IMR-90 (cell line): ENCODE measurements at regions not wholly inside any gene's neighbourhood (a gene's known extent, or its start where the extent isn't known, plus 50 kb on each side); places are given as distances from the start of the nearest gene placed in this dataset.

Source experiments
- ATAC-seq: fragments of 200-7000 bp; cut with Tn5 transposase; 2 replicates; pipeline ENCODE4 v1.9.1; 2020; ENCODE audit warnings: low read depth, mild to moderate bottlenecking, moderate library complexity
- BruUV-seq: library from RNA; stranded (reverse); fragments of 400-500 nt; replicated peaks from 2 replicates; lab custom pipeline; 2021; lab: Mats Ljungman, UMichigan
- CTCF ChIA-PET: fragments of 300-600 bp; formaldehyde crosslinking; extraction: SDS; loops from one replicate; lab custom pipeline; 2021; ENCODE audit warnings: antibody characterized with exemption; lab: Yijun Ruan, JAX
- POLR2A ChIA-PET: fragments of 300-600 bp; sonication (Branson Sonifier 250); formaldehyde crosslinking; loops from one replicate; lab custom pipeline; 2022; ENCODE audit warnings: antibody characterized with exemption; ENCODE audit not compliant: unreplicated experiment; lab: Charles Lee
- DNase-seq: peaks from one replicate; pipeline ENCODE4 v3.0.0; 2013
- H2AFZ ChIP-seq: replicated peaks from 2 replicates; pipeline ENCODE3; 2013; ENCODE audit warnings: low read length, mild to moderate bottlenecking; ENCODE audit not compliant: poor library complexity
- H2AK5ac ChIP-seq: 2 replicates; pipeline ENCODE4 v1.6.1; 2013; ENCODE audit warnings: low read depth, low read length, inconsistent platforms
- H2AK9ac ChIP-seq: replicated peaks from 2 replicates; pipeline ENCODE3; 2013; ENCODE audit warnings: mild to moderate bottlenecking, low read depth, low read length, moderate library complexity; ENCODE audit not compliant: poor library complexity
- H2BK120ac ChIP-seq: 2 replicates; pipeline ENCODE4 v1.6.1; 2013; ENCODE audit warnings: low read depth, low read length, inconsistent platforms
- H2BK15ac ChIP-seq: 3 replicates; pipeline ENCODE4 v1.6.1; 2013; ENCODE audit warnings: low read depth, low read length, inconsistent platforms
- H2BK20ac ChIP-seq: 2 replicates; pipeline ENCODE4 v1.6.1; 2013; ENCODE audit warnings: low read depth, mild to moderate bottlenecking, inconsistent platforms, low read length, moderate library complexity
- H2BK5ac ChIP-seq: 2 replicates; pipeline ENCODE4 v1.6.1; 2013; ENCODE audit warnings: mild to moderate bottlenecking, low read depth, low read length, inconsistent platforms; ENCODE audit not compliant: poor library complexity, severe bottlenecking
- H3K14ac ChIP-seq: replicated peaks from 2 replicates; pipeline ENCODE4 v1.6.1; 2013; ENCODE audit warnings: low read depth, low read length, inconsistent platforms
- H3K18ac ChIP-seq: 2 replicates; pipeline ENCODE4 v1.6.1; 2013; ENCODE audit warnings: low read depth, low read length, control low read depth
- H3K23ac ChIP-seq: 2 replicates; pipeline ENCODE4 v1.6.1; 2013; ENCODE audit warnings: low read depth, low read length, inconsistent platforms
- H3K27ac ChIP-seq: 2 replicates; pipeline ENCODE4 v1.5.1; 2013; ENCODE audit warnings: mild to moderate bottlenecking, control low read depth, low read length; ENCODE audit not compliant: insufficient read depth
- H3K27me3 ChIP-seq: 2 replicates; pipeline ENCODE4 v1.6.1; 2013; ENCODE audit warnings: low read length; ENCODE audit not compliant: control insufficient read depth, insufficient read depth
- H3K36me3 ChIP-seq: 2 replicates; pipeline ENCODE4 v1.6.1; 2013; ENCODE audit warnings: low read length, mixed read lengths; ENCODE audit not compliant: control insufficient read depth, insufficient read depth
- H3K4ac ChIP-seq: 2 replicates; pipeline ENCODE4 v1.6.1; 2013; ENCODE audit warnings: low read depth, low read length, inconsistent platforms
- H3K4me1 ChIP-seq: 2 replicates; pipeline ENCODE4 v1.6.1; 2013; ENCODE audit warnings: low read length, mixed read lengths; ENCODE audit not compliant: control insufficient read depth, insufficient read depth
- H3K4me2 ChIP-seq: 2 replicates; pipeline ENCODE4 v1.6.1; 2013; ENCODE audit warnings: low read depth, mild to moderate bottlenecking, control low read depth, low read length, moderate library complexity
- H3K4me3 ChIP-seq: 2 replicates; pipeline ENCODE4 v1.5.1; 2013; ENCODE audit warnings: low read depth, mild to moderate bottlenecking, control low read depth, low read length, moderate library complexity; ENCODE audit not compliant: insufficient read depth
- H3K56ac ChIP-seq: 2 replicates; pipeline ENCODE4 v1.6.1; 2013; ENCODE audit warnings: low read length, inconsistent platforms; ENCODE audit not compliant: insufficient read depth; ENCODE audit errors: extremely low read depth
- H3K79me1 ChIP-seq, 2 experiments: 2 replicates each; pipeline ENCODE4 v1.6.1; 2013; ENCODE audit warnings: low read length in 2 of 2, inconsistent platforms in 1 of 2, low read depth in 1 of 2
- H3K9ac ChIP-seq: 2 replicates; pipeline ENCODE4 v1.6.1; 2013; ENCODE audit warnings: low read depth, low read length, control low read depth
- H3K9me1 ChIP-seq: 2 replicates; pipeline ENCODE4 v1.6.1; 2013; ENCODE audit warnings: low read length, inconsistent platforms; ENCODE audit not compliant: insufficient read depth
- H3K9me3 ChIP-seq: 2 replicates; pipeline ENCODE4 v1.6.1; 2013; ENCODE audit warnings: low read length; ENCODE audit not compliant: control insufficient read depth, insufficient read depth
- H4K20me1 ChIP-seq: 2 replicates; pipeline ENCODE4 v1.6.1; 2013; ENCODE audit warnings: low read length, inconsistent platforms; ENCODE audit not compliant: insufficient read depth
- H4K5ac ChIP-seq: 2 replicates; pipeline ENCODE4 v1.6.1; 2013; ENCODE audit warnings: mild to moderate bottlenecking, low read depth, low read length, control low read depth
- H4K8ac ChIP-seq, 2 experiments: 2 replicates each; pipeline ENCODE4 v1.6.1; 2013; ENCODE audit warnings: low read depth in 2 of 2, low read length in 2 of 2, control low read depth in 1 of 2, inconsistent platforms in 1 of 2
- H4K91ac ChIP-seq: 2 replicates; pipeline ENCODE4 v1.6.1; 2013; ENCODE audit warnings: low read depth, low read length, inconsistent platforms; ENCODE audit not compliant: insufficient read depth
- BHLHE40 ChIP-seq: fragments of 150-350 bp; IDR thresholded peaks from 2 replicates; pipeline ENCODE4 v1.6.1; 2016; ENCODE audit warnings: mild to moderate bottlenecking, low read depth, low read length
- MAZ ChIP-seq: IDR thresholded peaks from 2 replicates; pipeline ENCODE4 v1.6.1; 2012; ENCODE audit warnings: low read depth, mild to moderate bottlenecking, low read length, improper control_type of control experiment, moderate library complexity, borderline replicate concordance
- NFE2L2 ChIP-seq: fragments of 150-350 bp; IDR thresholded peaks from 2 replicates; pipeline ENCODE4 v1.6.1; 2016; ENCODE audit warnings: low read depth, mild to moderate bottlenecking, low read length
- SMC3 ChIP-seq: fragments of 150-350 bp; IDR thresholded peaks from 2 replicates; pipeline ENCODE4 v1.6.1; 2016; ENCODE audit warnings: low read depth, mild to moderate bottlenecking, antibody characterized with exemption, low read length, moderate library complexity
- WGBS, 2 experiments: methylation state at CpG; one replicate each; pipeline versions ENCODE4 v1.1.5 to v1.1.7; 2013; ENCODE audit warnings: missing lambda C conversion rate in 2 of 2; ENCODE audit not compliant: insufficient read length in 1 of 2; ENCODE audit errors: extremely low coverage in 2 of 2; 5-methylcytosine and 5-hydroxymethylcytosine counted together
- dilution Hi-C: fragments of 300-500 bp; cut with HindIII; formaldehyde crosslinking; loops from one replicate; pipeline ENCODE4 v1.14.3; 2018; ENCODE audit warnings: low sequenced_read_pairs; ENCODE audit not compliant: unreplicated experiment
- in situ Hi-C: fragments of 300-500 bp; cut with MboI; formaldehyde crosslinking; loops from 3 replicates; pipeline ENCODE4 v1.14.3; 2019; ENCODE audit warnings: low sequenced_read_pairs, inconsistent platforms, mixed read lengths
- intact Hi-C: fragments of 100-400 bp; cut with micrococcal nuclease; formaldehyde crosslinking; loops from 2 replicates; pipeline ENCODE4 v1.10.0; 2022
- TF ChIP-seq, protein P1 (sequence below): fragments of 150-350 bp; IDR thresholded peaks from 2 replicates; pipeline ENCODE4 v1.6.1; 2016; ENCODE audit warnings: low read depth, mild to moderate bottlenecking, low read length, moderate library complexity, borderline replicate concordance
- TF ChIP-seq, protein P2 (sequence below): conservative IDR thresholded peaks from 2 replicates; pipeline ENCODE4 v1.5.1; 2012; ENCODE audit warnings: mild to moderate bottlenecking, low read depth, low read length, improper control_type of control experiment
- TF ChIP-seq, protein P3 (sequence below): fragments of 150-350 bp; IDR thresholded peaks from 2 replicates; pipeline ENCODE4 v1.6.1; 2017; ENCODE audit warnings: mild to moderate bottlenecking, antibody characterized with exemption, low read length, low read depth

GRCh38 chr1:38701088-38701487 is 158.5 kb downstream of the RRAGC start:
- H3K9me1 ChIP-seq: no peaks in the 10 kb centered on the region
- H3K4me3 ChIP-seq: no peak overlapping the region
- no peaks in the 10 kb centered on the region for H3K36me3 ChIP-seq
- BruUV-seq: no TSS peak
- H3K79me1 ChIP-seq: no peaks in the 10 kb centered on the region
- in situ Hi-C loops: no loop called here
- H2BK120ac ChIP-seq: no peak overlapping the region
- ChIA-PET POLR2A (no interaction called here), CTCF (no interaction called here)
- TF ChIP-seq, protein P1, sequence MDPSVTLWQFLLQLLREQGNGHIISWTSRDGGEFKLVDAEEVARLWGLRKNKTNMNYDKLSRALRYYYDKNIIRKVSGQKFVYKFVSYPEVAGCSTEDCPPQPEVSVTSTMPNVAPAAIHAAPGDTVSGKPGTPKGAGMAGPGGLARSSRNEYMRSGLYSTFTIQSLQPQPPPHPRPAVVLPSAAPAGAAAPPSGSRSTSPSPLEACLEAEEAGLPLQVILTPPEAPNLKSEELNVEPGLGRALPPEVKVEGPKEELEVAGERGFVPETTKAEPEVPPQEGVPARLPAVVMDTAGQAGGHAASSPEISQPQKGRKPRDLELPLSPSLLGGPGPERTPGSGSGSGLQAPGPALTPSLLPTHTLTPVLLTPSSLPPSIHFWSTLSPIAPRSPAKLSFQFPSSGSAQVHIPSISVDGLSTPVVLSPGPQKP: no peak
- no peak for TF ChIP-seq MAZ
- TF ChIP-seq, protein P2, sequence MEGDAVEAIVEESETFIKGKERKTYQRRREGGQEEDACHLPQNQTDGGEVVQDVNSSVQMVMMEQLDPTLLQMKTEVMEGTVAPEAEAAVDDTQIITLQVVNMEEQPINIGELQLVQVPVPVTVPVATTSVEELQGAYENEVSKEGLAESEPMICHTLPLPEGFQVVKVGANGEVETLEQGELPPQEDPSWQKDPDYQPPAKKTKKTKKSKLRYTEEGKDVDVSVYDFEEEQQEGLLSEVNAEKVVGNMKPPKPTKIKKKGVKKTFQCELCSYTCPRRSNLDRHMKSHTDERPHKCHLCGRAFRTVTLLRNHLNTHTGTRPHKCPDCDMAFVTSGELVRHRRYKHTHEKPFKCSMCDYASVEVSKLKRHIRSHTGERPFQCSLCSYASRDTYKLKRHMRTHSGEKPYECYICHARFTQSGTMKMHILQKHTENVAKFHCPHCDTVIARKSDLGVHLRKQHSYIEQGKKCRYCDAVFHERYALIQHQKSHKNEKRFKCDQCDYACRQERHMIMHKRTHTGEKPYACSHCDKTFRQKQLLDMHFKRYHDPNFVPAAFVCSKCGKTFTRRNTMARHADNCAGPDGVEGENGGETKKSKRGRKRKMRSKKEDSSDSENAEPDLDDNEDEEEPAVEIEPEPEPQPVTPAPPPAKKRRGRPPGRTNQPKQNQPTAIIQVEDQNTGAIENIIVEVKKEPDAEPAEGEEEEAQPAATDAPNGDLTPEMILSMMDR: no peak
- no peak for TF ChIP-seq NFE2L2
- TF ChIP-seq, protein P3, sequence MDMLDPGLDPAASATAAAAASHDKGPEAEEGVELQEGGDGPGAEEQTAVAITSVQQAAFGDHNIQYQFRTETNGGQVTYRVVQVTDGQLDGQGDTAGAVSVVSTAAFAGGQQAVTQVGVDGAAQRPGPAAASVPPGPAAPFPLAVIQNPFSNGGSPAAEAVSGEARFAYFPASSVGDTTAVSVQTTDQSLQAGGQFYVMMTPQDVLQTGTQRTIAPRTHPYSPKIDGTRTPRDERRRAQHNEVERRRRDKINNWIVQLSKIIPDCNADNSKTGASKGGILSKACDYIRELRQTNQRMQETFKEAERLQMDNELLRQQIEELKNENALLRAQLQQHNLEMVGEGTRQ: no peak
- no peak for TF ChIP-seq BHLHE40
- no peak for TF ChIP-seq SMC3
- WGBS, 2 experiments: 64% methylated on average over 5 of the region's 8 CpGs; no CpG with 5 or more reads in 1 of the 2 experiments
- H3K9ac ChIP-seq: no peak overlapping the region
- H2AFZ ChIP-seq: no peak overlapping the region
- no peak overlapping the region for H2AK9ac ChIP-seq
- no peaks in the 10 kb centered on the region for H3K27me3 ChIP-seq
- H3K14ac ChIP-seq: no peak overlapping the region
- H3K23ac ChIP-seq: no peak overlapping the region
- H3K18ac ChIP-seq: no peak overlapping the region
- DNase-seq (no peak), ATAC-seq (no peak)
- no peak overlapping the region for H2AK5ac ChIP-seq
- H4K91ac ChIP-seq: no peak overlapping the region
- intact Hi-C loops: no loop called here
- no peak overlapping the region for H2BK20ac ChIP-seq
- dilution Hi-C loops: no loop called here
- H3K4ac ChIP-seq: no peak overlapping the region
- no peak overlapping the region for H3K27ac ChIP-seq
- H3K4me2 ChIP-seq: no peak overlapping the region
- H4K8ac ChIP-seq: no peak overlapping the region
- H3K4me1 ChIP-seq: no peaks in the 10 kb centered on the region
- H4K5ac ChIP-seq: no peak overlapping the region
- no peak overlapping the region for H2BK5ac ChIP-seq
- no peak overlapping the region for H3K56ac ChIP-seq
- H2BK15ac ChIP-seq: no peak overlapping the region
- no peaks in the 10 kb centered on the region for H4K20me1 ChIP-seq
- H3K9me3 ChIP-seq: no peaks in the 10 kb centered on the region
